Hippocampal formation (tissue), 2 donors: ENCODE measurements at regions not wholly inside any gene's neighbourhood (a gene's known extent, or its start where the extent isn't known, plus 50 kb on each side); places are given as distances from the start of the nearest gene placed in this dataset.

Experiments
- DNase-seq, 2 donors: peaks; one replicate each; lab custom pipeline; 2025; lab: John Stamatoyannopoulos, UW

- no peak for DNase-seq
Observed at GRCh38 chr6:15801912-15802311, 139.1 kb upstream of the DTNBP1 start.

GRCh38 chr6:15800841-15801617 lies 138.2 kb upstream of the DTNBP1 start:
- no peak for DNase-seq

GRCh38 chr6:15798533-15799255 lies 135.9 kb upstream of the DTNBP1 start:
- no peak for DNase-seq

GRCh38 chr6:15796844-15797243 lies 134.0 kb upstream of the DTNBP1 start:
- DNase-seq, result no peak

- peak in 1 of 2 donors; percentile 1 for DNase-seq
Observed at GRCh38 chr6:15796130-15796771, 133.4 kb upstream of the DTNBP1 start.

GRCh38 chr6:15793826-15794225 lies 131.0 kb upstream of the DTNBP1 start:
- no peak for DNase-seq

- no peak for DNase-seq
Observed at GRCh38 chr6:15793288-15793687, 130.5 kb upstream of the DTNBP1 start.

- no peak for DNase-seq
Observed at GRCh38 chr6:15792842-15793241, 130.0 kb upstream of the DTNBP1 start.

- peak in 1 of 2 donors; percentile 10 for DNase-seq
Observed at GRCh38 chr6:15791448-15792181, 128.8 kb upstream of the DTNBP1 start.

- no peak for DNase-seq
Observed at GRCh38 chr6:15790116-15790515, 127.3 kb upstream of the DTNBP1 start.

- no peak for DNase-seq
Observed at GRCh38 chr6:15786846-15787245, 124.0 kb upstream of the DTNBP1 start.

GRCh38 chr6:15783484-15783883 lies 120.7 kb upstream of the DTNBP1 start:
- no peak for DNase-seq

- DNase-seq, result no peak
Observed at GRCh38 chr6:15781890-15782289, 119.1 kb upstream of the DTNBP1 start.

GRCh38 chr6:15781333-15781732 lies 118.5 kb upstream of the DTNBP1 start:
- DNase-seq, result no peak

GRCh38 chr6:15780437-15780836 lies 117.6 kb upstream of the DTNBP1 start:
- no peak for DNase-seq

- DNase-seq, result no peak
Observed at GRCh38 chr6:15779726-15780125, 116.9 kb upstream of the DTNBP1 start.

GRCh38 chr6:15776458-15776980 lies 113.7 kb upstream of the DTNBP1 start:
- no peak for DNase-seq

GRCh38 chr6:15775741-15776140 lies 112.9 kb upstream of the DTNBP1 start:
- no peak for DNase-seq

- no peak for DNase-seq
Observed at GRCh38 chr6:15775076-15775634, 112.3 kb upstream of the DTNBP1 start.

- DNase-seq, result no peak
Observed at GRCh38 chr6:15773806-15774410, 111.1 kb upstream of the DTNBP1 start.
